ENCODE measurements at regions not wholly inside any gene's neighbourhood (a gene's known extent, or its start where the extent isn't known, plus 50 kb on each side); places are given as distances from the start of the nearest gene placed in this dataset.
A peak's percentile ranks its signal among the peaks of the same experiment; 100 is the strongest.

DNA sequence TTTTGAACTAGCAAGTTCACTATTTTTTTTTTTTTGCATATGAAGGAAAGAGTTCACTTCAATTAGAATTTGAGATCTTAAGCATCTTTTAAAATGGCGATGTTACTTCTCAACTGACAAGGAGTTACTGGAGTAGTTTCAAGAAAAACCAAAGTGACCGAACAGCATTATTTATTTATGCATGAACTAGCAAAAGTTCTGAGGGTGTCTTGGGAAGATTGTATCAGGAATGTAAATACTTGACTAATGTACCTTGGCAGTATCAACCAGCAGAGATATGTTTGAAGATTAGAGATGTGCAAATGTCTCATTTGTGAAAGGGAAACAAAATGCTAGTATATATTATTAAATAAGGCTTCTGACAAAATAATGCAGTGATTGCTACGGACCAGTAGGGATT is 203.9 kb downstream of the KBTBD8 start:
- intact Hi-C loops (cut with micrococcal nuclease) = no loop called here
- H3K36me3 ChIP-seq (ENCODE audit: low read depth, low read length) = no peaks in the 10 kb centered on the region
- no peaks in the 10 kb centered on the region for H3K79me2 ChIP-seq (ENCODE audit: low read length)
- no peak overlapping the region for H3K4me3 ChIP-seq (ENCODE audit: low read length)
- no peak overlapping the region for H3K9ac ChIP-seq (ENCODE audit: low read length)
- no peak overlapping the region for H3K4me2 ChIP-seq (ENCODE audit: low read length)
- ChIA-PET POLR2A (ENCODE audit: unreplicated experiment) (no interaction called here), CTCF (no interaction called here)
- no peaks in the 10 kb centered on the region for H3K9me3 ChIP-seq (ENCODE audit: low read length)
- peak; percentile 7 for DNase-seq
- TF ChIP-seq EZH2 (IDR thresholded peaks at IDR 0.05; ENCODE audit: low read length, unreplicated experiment) (no peak), CTCF (conservative IDR thresholded peaks at IDR 0.05; ENCODE audit: low read depth, low read length) (no peak), EZH2phosphoT487 (IDR thresholded peaks at IDR 0.05; ENCODE audit: borderline replicate concordance, low read length) (no peak)
- no peak overlapping the region for H2AFZ ChIP-seq (ENCODE audit: low read length)
- no peaks in the 10 kb centered on the region for H3K27me3 ChIP-seq (ENCODE audit: low read length)
- no peaks in the 10 kb centered on the region for H3F3A ChIP-seq (ENCODE audit: low read length, unreplicated experiment)
- no peaks in the 10 kb centered on the region for H3K4me1 ChIP-seq (ENCODE audit: insufficient read depth, low read length)
- H3K9me2 ChIP-seq (replicated peaks; ENCODE audit: low read length) = no peaks in the 10 kb centered on the region
- no peaks in the 10 kb centered on the region for H4K20me1 ChIP-seq (ENCODE audit: low read length)
- no peak overlapping the region for H3K27ac ChIP-seq (ENCODE audit: low read length)
- no peak for ATAC-seq
- BruUV-seq (replicated peaks) = no TSS peak

DNA sequence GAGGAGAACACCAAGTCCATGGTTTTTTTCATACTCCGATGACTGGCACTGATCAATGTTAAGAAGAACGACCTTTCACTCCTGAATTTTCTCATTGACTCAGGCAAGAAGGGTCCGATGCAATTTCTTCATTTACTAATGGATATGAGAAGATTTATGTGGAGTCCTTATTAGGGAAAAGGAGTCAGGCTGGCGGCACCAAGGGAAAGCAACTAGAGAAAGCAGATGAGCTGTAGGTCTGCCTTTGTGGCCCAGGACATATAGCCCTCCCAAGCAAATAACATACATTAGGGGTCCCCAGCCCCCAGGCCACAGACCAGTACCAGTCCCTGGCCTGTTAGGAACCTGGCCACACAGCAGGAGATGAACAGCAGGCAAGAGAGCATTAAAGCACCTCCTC is 206.8 kb downstream of the KBTBD8 start:
- Histone ChIP-seq H3K9ac (ENCODE audit: low read length) (no peak overlapping the region), H3K36me3 (ENCODE audit: low read depth, low read length) (no peaks in the 10 kb centered on the region), H3K4me3 (ENCODE audit: low read length) (no peak overlapping the region), H3K9me2 (replicated peaks; ENCODE audit: low read length) (no peaks in the 10 kb centered on the region), H2AFZ (ENCODE audit: low read length) (no peak overlapping the region), H4K20me1 (ENCODE audit: low read length) (no peaks in the 10 kb centered on the region), H3K4me2 (ENCODE audit: low read length) (no peak overlapping the region), H3F3A (ENCODE audit: low read length, unreplicated experiment) (no peaks in the 10 kb centered on the region), H3K4me1 (ENCODE audit: insufficient read depth, low read length) (no peaks in the 10 kb centered on the region), H3K27me3 (ENCODE audit: low read length) (no peaks in the 10 kb centered on the region), H3K9me3 (ENCODE audit: low read length) (no peaks in the 10 kb centered on the region), H3K79me2 (ENCODE audit: low read length) (no peaks in the 10 kb centered on the region), H3K27ac (ENCODE audit: low read length) (no peak overlapping the region)
- intact Hi-C loops (cut with micrococcal nuclease) = no loop called here
- BruUV-seq (replicated peaks) = no TSS peak
- DNase-seq = no peak
- no peak for ATAC-seq
- TF ChIP-seq EZH2phosphoT487 (IDR thresholded peaks at IDR 0.05; ENCODE audit: borderline replicate concordance, low read length) (no peak), EZH2 (IDR thresholded peaks at IDR 0.05; ENCODE audit: low read length, unreplicated experiment) (no peak), CTCF (conservative IDR thresholded peaks at IDR 0.05; ENCODE audit: low read depth, low read length) (no peak)
- CTCF ChIA-PET = no interaction called here
- POLR2A ChIA-PET (ENCODE audit: unreplicated experiment) = no interaction called here

DNA sequence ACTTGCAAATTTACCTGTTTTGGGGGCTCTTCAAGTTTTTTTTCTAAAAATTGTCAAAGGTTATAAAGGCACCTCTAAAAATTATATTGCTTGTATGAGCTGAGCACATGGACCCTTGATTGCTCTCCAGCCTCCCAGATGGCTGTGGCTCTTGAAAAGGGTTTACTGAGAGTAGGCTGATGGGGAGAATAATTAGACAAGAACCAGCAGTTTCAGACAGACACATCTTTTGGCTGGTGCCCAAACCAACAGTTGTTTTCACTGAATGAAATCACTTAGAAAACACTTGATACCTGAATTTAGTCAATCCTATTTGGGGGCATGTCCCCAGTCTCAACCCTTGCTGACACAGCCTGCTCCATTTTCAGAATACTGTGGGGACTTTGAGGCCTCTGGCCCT is 217.6 kb downstream of the KBTBD8 start:
- Histone ChIP-seq H3K4me1 (ENCODE audit: insufficient read depth, low read length) (no peaks in the 10 kb centered on the region), H3K79me2 (ENCODE audit: low read length) (no peaks in the 10 kb centered on the region), H3K27me3 (ENCODE audit: low read length) (no peaks in the 10 kb centered on the region), H4K20me1 (ENCODE audit: low read length) (no peaks in the 10 kb centered on the region), H3K9ac (ENCODE audit: low read length) (no peak overlapping the region), H2AFZ (ENCODE audit: low read length) (no peak overlapping the region), H3K4me2 (ENCODE audit: low read length) (no peak overlapping the region), H3K4me3 (ENCODE audit: low read length) (no peak overlapping the region), H3K36me3 (ENCODE audit: low read depth, low read length) (no peaks in the 10 kb centered on the region), H3F3A (ENCODE audit: low read length, unreplicated experiment) (no peaks in the 10 kb centered on the region), H3K9me2 (replicated peaks; ENCODE audit: low read length) (no peaks in the 10 kb centered on the region), H3K9me3 (ENCODE audit: low read length) (no peaks in the 10 kb centered on the region), H3K27ac (ENCODE audit: low read length) (no peak overlapping the region)
- ChIA-PET POLR2A (ENCODE audit: unreplicated experiment) (no interaction called here), CTCF (no interaction called here)
- ATAC-seq = no peak
- no TSS peak for BruUV-seq (replicated peaks)
- TF ChIP-seq EZH2phosphoT487 (IDR thresholded peaks at IDR 0.05; ENCODE audit: borderline replicate concordance, low read length) = no peak
- no peak for TF ChIP-seq CTCF (conservative IDR thresholded peaks at IDR 0.05; ENCODE audit: low read depth, low read length)
- TF ChIP-seq EZH2 (IDR thresholded peaks at IDR 0.05; ENCODE audit: low read length, unreplicated experiment) = no peak
- DNase-seq = no peak
- intact Hi-C loops (cut with micrococcal nuclease) = no loop called here

All from PC-3 (cell line).